Kidney (tissue), 13 donors: ENCODE measurements at regions not wholly inside any gene's neighbourhood (a gene's known extent, or its start where the extent isn't known, plus 50 kb on each side); places are given as distances from the start of the nearest gene placed in this dataset.

Source experiments
- DNase-seq, 5 donors: peaks; one replicate each; pipeline ENCODE4 v3.0.0-alpha.2; 2013 to 2020
- FAIRE-seq: peaks from 2 replicates; lab custom pipeline; 2012; peaks lifted over from hg19 to GRCh38; lab: Jason Lieb, UNC
- H3K27ac ChIP-seq, 2 donors: one replicate each; pipeline ENCODE4 v1.7.0; 2013; ENCODE audit warnings: low read depth in 2 of 2, low read length in 2 of 2, inconsistent platforms in 1 of 2
- H3K27me3 ChIP-seq: one replicate; pipeline ENCODE4 v1.7.1; 2013; ENCODE audit warnings: low read length, inconsistent platforms; ENCODE audit not compliant: control insufficient read depth, insufficient read depth
- H3K36me3 ChIP-seq, 3 donors: one replicate each; pipeline versions ENCODE4 v1.7.0 to v1.7.1; 2013; ENCODE audit warnings: low read length in 3 of 3, control low read depth in 1 of 3, inconsistent platforms in 1 of 3; ENCODE audit not compliant: insufficient read depth in 3 of 3, control insufficient read depth in 2 of 3
- H3K4me1 ChIP-seq, 3 donors: one replicate each; pipeline versions ENCODE4 v1.7.0 to v1.7.1; 2013; ENCODE audit warnings: low read length in 3 of 3, inconsistent platforms in 1 of 3, low read depth in 1 of 3; ENCODE audit not compliant: control insufficient read depth in 2 of 3, insufficient read depth in 2 of 3
- H3K4me3 ChIP-seq, 3 donors: one replicate each; pipeline versions ENCODE4 v1.7.0 to v1.8.1; 2013; ENCODE audit warnings: low read length in 3 of 3, control low read depth in 1 of 3, inconsistent platforms in 1 of 3
- H3K9ac ChIP-seq, 3 donors: one replicate each; pipeline versions ENCODE4 v1.7.0 to v1.7.1; 2013; ENCODE audit warnings: low read length in 3 of 3, control low read depth in 1 of 3, inconsistent platforms in 1 of 3
- H3K9me3 ChIP-seq, 3 donors: one replicate each; pipeline versions ENCODE4 v1.7.0 to v1.7.1; 2013; ENCODE audit warnings: low read length in 3 of 3, control low read depth in 1 of 3, inconsistent platforms in 1 of 3; ENCODE audit not compliant: control insufficient read depth in 2 of 3, insufficient read depth in 1 of 3
- intact Hi-C: fragments of 100-400 bp; cut with DNase I; formaldehyde crosslinking; loops from one replicate; pipeline ENCODE4 v1.11.1; 2022
- TF ChIP-seq, protein P1 (sequence below): IDR thresholded peaks from 3 replicates; pipeline ENCODE4 v1.5.1; 2012; ENCODE audit warnings: mild to moderate bottlenecking, moderate library complexity, borderline replicate concordance; ENCODE audit not compliant: insufficient read depth; ENCODE audit errors: extremely low read depth
- donor health status: control.
- donor health status: control.
- donor health status: control.
- donor health status: control.
- donor health status: control.
- donor health status: DM: yes; HTN: yes; CAD: no.
- donor health status: Normal renal cell carcinoma (clear cell type).

DNA sequence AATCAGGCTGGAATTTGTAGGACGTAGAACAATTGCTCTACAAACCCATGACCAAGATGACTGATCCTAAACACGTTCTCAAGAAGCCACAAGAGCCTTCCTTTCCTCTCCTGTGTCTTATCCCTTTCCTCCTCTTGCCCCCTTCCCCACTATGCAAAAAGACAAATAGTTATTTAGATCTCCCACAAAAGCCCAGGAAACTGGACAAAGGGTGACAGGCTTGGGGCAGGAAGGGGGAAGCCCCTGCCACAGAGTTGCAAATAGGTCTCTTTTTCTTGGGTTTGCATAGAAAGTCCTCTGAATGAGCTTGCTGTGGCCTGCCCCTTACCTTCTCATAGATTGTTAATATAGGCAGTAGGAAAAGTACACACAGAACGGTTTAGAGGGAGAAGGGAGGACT, 377.1 kb upstream of the BTBD3 start:
- Histone ChIP-seq H3K36me3 (no peaks in the 10 kb centered on the region), H3K27me3 (no peaks in the 10 kb centered on the region), H3K4me3 (no peak overlapping the region), H3K27ac (no peak overlapping the region), H3K9ac (no peak overlapping the region), H3K4me1 (peaks cover 0 to 3% (median 2%) of the 10 kb centered on the region in 3 donors), H3K9me3 (no peaks in the 10 kb centered on the region)
- TF ChIP-seq, protein P1, sequence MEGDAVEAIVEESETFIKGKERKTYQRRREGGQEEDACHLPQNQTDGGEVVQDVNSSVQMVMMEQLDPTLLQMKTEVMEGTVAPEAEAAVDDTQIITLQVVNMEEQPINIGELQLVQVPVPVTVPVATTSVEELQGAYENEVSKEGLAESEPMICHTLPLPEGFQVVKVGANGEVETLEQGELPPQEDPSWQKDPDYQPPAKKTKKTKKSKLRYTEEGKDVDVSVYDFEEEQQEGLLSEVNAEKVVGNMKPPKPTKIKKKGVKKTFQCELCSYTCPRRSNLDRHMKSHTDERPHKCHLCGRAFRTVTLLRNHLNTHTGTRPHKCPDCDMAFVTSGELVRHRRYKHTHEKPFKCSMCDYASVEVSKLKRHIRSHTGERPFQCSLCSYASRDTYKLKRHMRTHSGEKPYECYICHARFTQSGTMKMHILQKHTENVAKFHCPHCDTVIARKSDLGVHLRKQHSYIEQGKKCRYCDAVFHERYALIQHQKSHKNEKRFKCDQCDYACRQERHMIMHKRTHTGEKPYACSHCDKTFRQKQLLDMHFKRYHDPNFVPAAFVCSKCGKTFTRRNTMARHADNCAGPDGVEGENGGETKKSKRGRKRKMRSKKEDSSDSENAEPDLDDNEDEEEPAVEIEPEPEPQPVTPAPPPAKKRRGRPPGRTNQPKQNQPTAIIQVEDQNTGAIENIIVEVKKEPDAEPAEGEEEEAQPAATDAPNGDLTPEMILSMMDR, result no peak
- no peak for DNase-seq
- no peak for FAIRE-seq
- intact Hi-C loops, result no loop called here

DNA sequence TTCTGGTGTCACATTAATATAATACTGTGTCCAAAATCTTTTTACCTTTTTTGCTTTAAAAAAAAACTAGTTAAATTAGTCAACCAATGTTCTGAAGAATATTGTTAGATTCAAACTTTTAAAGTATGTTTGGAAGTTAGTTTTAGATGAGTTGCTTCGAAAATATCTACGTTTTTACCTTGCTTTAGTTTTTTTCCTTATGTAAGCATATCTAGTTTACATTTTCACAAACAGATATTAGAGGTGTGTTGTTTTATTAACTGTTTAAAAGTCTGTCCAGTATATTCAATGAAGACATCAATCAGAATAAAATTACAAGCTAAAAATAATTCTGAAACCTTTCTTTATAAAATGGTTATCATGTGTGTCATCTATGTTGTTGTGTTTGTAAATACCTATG, 375.0 kb upstream of the BTBD3 start:
- TF ChIP-seq, protein P1, result no peak
- Histone ChIP-seq H3K27ac (no peak overlapping the region), H3K27me3 (no peaks in the 10 kb centered on the region), H3K9ac (no peak overlapping the region), H3K4me1 (peaks cover 0 to 3% (median 2%) of the 10 kb centered on the region in 3 donors), H3K36me3 (no peaks in the 10 kb centered on the region), H3K9me3 (no peaks in the 10 kb centered on the region), H3K4me3 (no peak overlapping the region)
- DNase-seq (no peak), FAIRE-seq (peak; percentile 17)
- intact Hi-C loops, result no loop called here

- no peaks in the 10 kb centered on the region for H3K36me3 ChIP-seq
- H3K27ac ChIP-seq, result no peak overlapping the region
- TF ChIP-seq, protein P1, result peak; percentile 68
- no peak overlapping the region for H3K9ac ChIP-seq
- H3K4me3 ChIP-seq, result peak overlapping the region in 1 of 3 donors; percentile 28
- FAIRE-seq, result peak; percentile 82
- DNase-seq, result peak in 3 of 5 donors; percentile 41 to 91 (median 89)
- no peaks in the 10 kb centered on the region for H3K27me3 ChIP-seq
- intact Hi-C loops, result no loop called here
- no peaks in the 10 kb centered on the region for H3K9me3 ChIP-seq
- peaks cover 0 to 3% (median 2%) of the 10 kb centered on the region in 3 donors for H3K4me1 ChIP-seq
Measured at GRCh38 chr20:11544029-11544678, 373.5 kb upstream of the BTBD3 start.
